ENCODE measurements at regions not wholly inside any gene's neighbourhood (a gene's known extent, or its start where the extent isn't known, plus 50 kb on each side); places are given as distances from the start of the nearest gene placed in this dataset.

DNA sequence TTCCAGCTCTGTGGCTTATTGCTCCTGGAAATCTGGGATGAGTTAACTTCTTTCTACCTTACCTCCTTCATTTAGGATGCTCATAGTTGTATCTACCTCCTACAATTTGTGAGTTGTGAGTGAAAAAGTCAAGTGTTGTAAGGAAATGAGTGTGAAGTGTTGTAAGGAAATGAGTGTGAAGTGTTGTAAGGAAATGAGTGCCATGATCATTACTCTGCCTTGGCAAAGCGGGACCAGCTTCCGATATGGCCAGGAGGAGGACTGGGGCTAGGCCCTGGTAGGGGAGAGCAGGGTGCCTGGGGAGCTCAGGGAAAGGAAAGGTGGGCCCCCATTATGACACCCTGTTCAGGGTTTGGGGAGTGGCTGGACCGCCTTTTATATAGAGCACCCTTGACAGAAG is 435.2 kb downstream of the FGF9 start:
- DNase-seq (ENCODE audit: low read depth) = no peak
- TF ChIP-seq, protein P1, sequence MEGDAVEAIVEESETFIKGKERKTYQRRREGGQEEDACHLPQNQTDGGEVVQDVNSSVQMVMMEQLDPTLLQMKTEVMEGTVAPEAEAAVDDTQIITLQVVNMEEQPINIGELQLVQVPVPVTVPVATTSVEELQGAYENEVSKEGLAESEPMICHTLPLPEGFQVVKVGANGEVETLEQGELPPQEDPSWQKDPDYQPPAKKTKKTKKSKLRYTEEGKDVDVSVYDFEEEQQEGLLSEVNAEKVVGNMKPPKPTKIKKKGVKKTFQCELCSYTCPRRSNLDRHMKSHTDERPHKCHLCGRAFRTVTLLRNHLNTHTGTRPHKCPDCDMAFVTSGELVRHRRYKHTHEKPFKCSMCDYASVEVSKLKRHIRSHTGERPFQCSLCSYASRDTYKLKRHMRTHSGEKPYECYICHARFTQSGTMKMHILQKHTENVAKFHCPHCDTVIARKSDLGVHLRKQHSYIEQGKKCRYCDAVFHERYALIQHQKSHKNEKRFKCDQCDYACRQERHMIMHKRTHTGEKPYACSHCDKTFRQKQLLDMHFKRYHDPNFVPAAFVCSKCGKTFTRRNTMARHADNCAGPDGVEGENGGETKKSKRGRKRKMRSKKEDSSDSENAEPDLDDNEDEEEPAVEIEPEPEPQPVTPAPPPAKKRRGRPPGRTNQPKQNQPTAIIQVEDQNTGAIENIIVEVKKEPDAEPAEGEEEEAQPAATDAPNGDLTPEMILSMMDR (IDR thresholded peaks at IDR 0.05; ENCODE audit: low read length, missing control alignments) = no peak
- H3K4me3 ChIP-seq (replicated peaks; ENCODE audit: low read depth, low read length) = no peak overlapping the region

GRCh38 chr13:22107549-22107948 is 436.7 kb downstream of the FGF9 start:
- no peak overlapping the region for H3K4me3 ChIP-seq (replicated peaks; ENCODE audit: low read depth, low read length)
- no peak for DNase-seq (ENCODE audit: low read depth)
- TF ChIP-seq, protein P1 (IDR thresholded peaks at IDR 0.05; ENCODE audit: low read length, missing control alignments) = no peak

DNA sequence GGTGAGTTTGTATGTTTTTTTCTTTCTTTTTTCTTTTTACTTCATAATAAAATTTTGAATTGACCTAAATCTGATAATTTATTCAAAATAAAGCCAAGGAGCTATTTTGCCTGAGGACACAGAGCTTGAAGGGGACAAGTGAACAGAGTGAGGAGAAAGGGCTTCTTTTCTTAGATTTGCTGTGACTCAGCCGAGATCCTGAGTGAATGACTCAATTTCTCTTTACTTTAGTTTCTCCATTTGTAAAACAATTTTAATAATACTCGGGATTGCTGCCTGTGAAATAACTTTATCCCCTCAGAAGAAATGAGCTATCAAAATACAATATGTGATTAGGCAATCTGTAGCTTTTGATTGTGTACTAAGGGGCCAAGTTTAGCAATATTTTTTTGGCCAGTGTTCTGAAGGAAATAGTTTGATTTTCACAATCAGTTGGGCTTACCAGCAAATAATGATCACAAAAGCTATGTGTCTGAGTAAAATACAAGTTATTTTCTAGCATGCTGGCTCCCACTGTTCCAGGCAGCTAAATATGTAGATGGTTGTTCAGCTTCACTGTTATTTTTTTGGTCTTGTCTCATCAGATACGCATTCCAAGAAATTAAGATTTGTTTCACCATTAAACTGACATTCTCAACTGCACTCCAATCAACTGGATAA is 437.5 kb downstream of the FGF9 start:
- DNase-seq (ENCODE audit: low read depth) = no peak
- TF ChIP-seq, protein P1 (IDR thresholded peaks at IDR 0.05; ENCODE audit: low read length, missing control alignments) = no peak
- no peak overlapping the region for H3K4me3 ChIP-seq (replicated peaks; ENCODE audit: low read depth, low read length)

- no peak for DNase-seq (ENCODE audit: low read depth)
- H3K4me3 ChIP-seq (replicated peaks; ENCODE audit: low read depth, low read length) = no peak overlapping the region
- TF ChIP-seq, protein P1 (IDR thresholded peaks at IDR 0.05; ENCODE audit: low read length, missing control alignments) = no peak
Observed at GRCh38 chr13:22108979-22109378, 438.1 kb downstream of the FGF9 start.

- no peak for DNase-seq (ENCODE audit: low read depth)
- H3K4me3 ChIP-seq (replicated peaks; ENCODE audit: low read depth, low read length) = no peak overlapping the region
- TF ChIP-seq, protein P1 (IDR thresholded peaks at IDR 0.05; ENCODE audit: low read length, missing control alignments) = no peak
Observed at GRCh38 chr13:22110368-22110767, 439.5 kb downstream of the FGF9 start.

DNA sequence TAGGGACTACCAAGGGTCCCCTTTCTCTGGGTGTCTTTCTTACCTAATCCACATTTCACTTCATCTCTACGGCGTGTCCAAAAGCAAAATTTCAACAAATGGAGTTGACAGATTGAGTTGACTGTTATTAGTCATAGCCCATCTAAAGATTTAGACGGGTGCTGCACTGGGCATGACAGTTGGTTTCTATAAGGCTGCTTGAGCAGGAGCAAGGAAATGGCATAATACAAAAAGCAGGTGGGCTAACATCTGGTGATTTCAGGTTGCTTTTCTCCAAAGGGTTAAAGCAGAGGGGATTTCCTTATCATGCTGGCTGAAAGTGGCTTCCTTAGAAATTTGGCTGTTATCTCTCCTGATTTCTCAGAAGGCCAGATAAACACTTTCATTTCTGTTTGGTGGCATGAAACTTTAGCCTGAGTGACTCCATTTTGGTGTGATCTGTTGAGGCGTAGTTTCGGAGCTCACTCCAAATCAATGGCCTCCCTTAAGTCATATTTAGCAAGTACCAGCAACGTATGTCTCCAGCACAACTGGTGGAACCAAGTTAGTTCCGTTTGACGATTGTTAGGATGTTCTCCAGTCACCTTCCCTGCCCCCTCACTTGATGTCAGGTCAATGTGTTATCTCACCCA is 440.4 kb downstream of the FGF9 start:
- DNase-seq (ENCODE audit: low read depth) = no peak
- TF ChIP-seq, protein P1 (IDR thresholded peaks at IDR 0.05; ENCODE audit: low read length, missing control alignments) = no peak
- H3K4me3 ChIP-seq (replicated peaks; ENCODE audit: low read depth, low read length) = no peak overlapping the region

- DNase-seq (ENCODE audit: low read depth) = no peak
- H3K4me3 ChIP-seq (replicated peaks; ENCODE audit: low read depth, low read length) = no peak overlapping the region
- TF ChIP-seq, protein P1 (IDR thresholded peaks at IDR 0.05; ENCODE audit: low read length, missing control alignments) = no peak
Observed at GRCh38 chr13:22111961-22112360, 441.1 kb downstream of the FGF9 start.
